Epithelial cell of esophagus (primary cell): ENCODE measurements at regions not wholly inside any gene's neighbourhood (a gene's known extent, or its start where the extent isn't known, plus 50 kb on each side); places are given as distances from the start of the nearest gene placed in this dataset.
"Not testable (repeated sequence)": the region's sequence is repeated elsewhere in the genome, so short reads cannot be mapped to it uniquely, and the experiment has no call there.

Experiments used
- DNase-seq: peaks from one replicate; pipeline ENCODE4 v3.0.0; 2010; ENCODE audit warnings: low read depth
- H3K4me3 ChIP-seq: 2 replicates; pipeline ENCODE4 v1.5.1; 2011; ENCODE audit warnings: mild to moderate bottlenecking, low read length, control low read depth
- CTCF ChIP-seq: IDR thresholded peaks from 2 replicates; pipeline ENCODE4 v1.5.1; 2011; ENCODE audit warnings: low read depth, mild to moderate bottlenecking, low read length, control low read depth, inconsistent platforms; ENCODE audit not compliant: insufficient read depth; ENCODE audit errors: missing control alignments

DNA sequence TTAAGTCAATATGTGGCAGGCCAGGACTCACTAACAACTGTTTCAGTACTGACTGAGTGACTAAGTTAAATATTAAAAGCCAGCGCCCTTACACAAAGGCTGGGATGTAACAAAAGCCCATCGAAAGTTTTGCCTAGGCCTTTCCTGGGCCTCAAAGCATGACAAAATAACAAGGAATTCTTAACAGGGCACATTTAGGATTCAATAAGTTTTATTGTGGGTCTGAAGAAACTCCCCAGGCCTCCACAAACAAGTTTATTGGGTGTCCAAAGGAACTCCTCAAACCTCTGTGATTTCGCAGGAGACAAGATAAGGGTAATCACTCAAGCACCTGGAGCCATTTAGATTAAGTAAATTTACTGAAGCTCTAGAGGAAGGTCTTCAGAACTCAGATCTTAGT, 130.7 kb upstream of the SGCG start:
- TF ChIP-seq CTCF = no peak
- H3K4me3 ChIP-seq = no peak overlapping the region
- DNase-seq = no peak

DNA sequence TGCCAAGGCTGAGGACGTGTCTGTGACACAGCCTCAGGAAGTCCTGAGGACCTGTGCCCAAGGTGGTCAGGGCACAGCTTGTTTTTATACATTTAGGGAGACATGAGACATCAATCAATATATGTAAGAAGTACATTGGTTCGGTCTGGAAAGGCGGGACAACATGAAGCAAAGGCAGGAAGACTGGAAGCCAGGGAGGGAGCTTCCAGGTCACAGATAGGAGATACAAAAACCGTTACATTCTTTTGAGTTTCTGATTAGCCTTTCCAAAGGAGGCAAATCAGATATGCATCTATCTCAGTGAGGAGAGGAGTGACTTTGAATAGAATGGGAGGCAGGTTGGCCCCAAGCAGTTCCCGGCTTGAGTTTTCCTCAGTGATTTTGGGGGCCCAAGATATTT, 127.1 kb upstream of the SGCG start:
- not testable (repeated sequence) for H3K4me3 ChIP-seq, DNase-seq

- no peak overlapping the region for H3K4me3 ChIP-seq
- TF ChIP-seq CTCF = no peak
- no peak for DNase-seq
These were observed 121.6 kb upstream of the SGCG start for GRCh38 chr13:23059173-23059572.

GRCh38 chr13:23060959-23061358, 119.8 kb upstream of the SGCG start:
- TF ChIP-seq CTCF = no peak
- no peak overlapping the region for H3K4me3 ChIP-seq
- DNase-seq = no peak

DNA sequence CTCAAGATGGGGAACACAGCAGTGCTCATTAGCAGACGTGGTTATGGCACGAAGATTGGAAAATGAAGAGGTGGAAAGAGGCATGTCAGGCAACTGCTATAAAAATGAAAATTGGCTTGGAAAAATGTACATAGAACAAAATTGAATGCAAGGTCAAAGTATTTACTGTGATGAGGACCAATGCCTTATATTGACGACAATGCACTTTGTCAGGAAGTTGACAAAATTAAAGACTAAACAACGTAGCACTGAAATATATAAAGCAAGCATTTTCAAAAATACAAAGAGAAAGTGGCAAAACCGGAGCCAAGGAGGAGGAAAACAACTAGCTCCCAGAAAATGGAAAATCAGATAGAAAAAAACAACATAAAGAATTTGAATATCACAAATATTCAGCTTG, 113.7 kb upstream of the SGCG start:
- no peak for DNase-seq
- H3K4me3 ChIP-seq = no peak overlapping the region
- no peak for TF ChIP-seq CTCF

GRCh38 chr13:23069566-23069965, 111.2 kb upstream of the SGCG start:
- no peak for TF ChIP-seq CTCF
- H3K4me3 ChIP-seq = no peak overlapping the region
- DNase-seq = peak; percentile 74

DNA sequence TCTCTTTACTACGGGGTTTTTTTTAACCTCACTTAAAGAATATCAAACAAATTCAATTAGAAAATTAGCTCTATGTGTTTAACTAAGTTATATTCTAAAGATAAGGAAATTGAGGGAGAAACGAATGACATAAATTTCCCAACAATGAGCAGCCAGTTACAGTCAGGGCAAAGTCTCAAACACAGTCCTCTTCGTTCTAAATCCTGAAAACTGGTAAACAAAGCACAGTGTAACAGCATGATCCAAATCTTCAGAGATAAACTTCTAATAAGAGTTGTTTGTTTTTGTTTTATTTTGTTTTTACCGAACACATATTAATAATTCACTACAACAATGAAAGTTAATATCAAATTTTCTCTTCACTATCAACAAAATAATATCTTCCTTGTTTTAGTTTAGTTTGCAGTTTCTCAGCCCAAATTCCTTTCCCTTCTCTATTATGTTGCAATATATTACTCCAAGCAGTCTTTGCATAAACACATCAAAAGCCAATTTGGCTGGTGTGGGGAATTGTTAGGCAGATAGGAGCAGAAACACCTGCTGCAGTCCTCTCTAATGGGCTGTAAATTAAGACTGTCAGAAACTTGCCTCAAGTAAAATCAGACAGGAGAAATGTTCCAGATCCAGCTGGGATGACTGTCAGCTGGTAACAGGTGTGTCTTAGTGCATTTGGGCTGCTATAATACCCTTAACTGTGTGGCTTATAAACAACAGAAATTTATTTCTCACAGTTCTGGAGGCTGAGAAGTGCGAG, 106.5 kb upstream of the SGCG start:
- no peak for DNase-seq
- H3K4me3 ChIP-seq = no peak overlapping the region
- no peak for TF ChIP-seq CTCF

- DNase-seq = no peak
- no peak for TF ChIP-seq CTCF
- H3K4me3 ChIP-seq = no peak overlapping the region
These were observed 99.6 kb upstream of the SGCG start for GRCh38 chr13:23081220-23081619.
